K562 (cell line): ENCODE measurements at regions not wholly inside any gene's neighbourhood (a gene's known extent, or its start where the extent isn't known, plus 50 kb on each side); places are given as distances from the start of the nearest gene placed in this dataset.
A peak's percentile ranks its signal among the peaks of the same experiment; 100 is the strongest.

ENCODE experiments used
- ATAC-seq: fragments of 200-7000 bp; cut with Tn5 transposase; 3 replicates; pipeline ENCODE4 v1.9.1; 2020; ENCODE audit warnings: moderate library complexity
- BruUV-seq: library from RNA; stranded (reverse); fragments of 400-500 nt; replicated peaks from 2 replicates; lab custom pipeline; 2021; lab: Mats Ljungman, UMichigan
- CTCF ChIA-PET: fragments of 300-600 bp; formaldehyde crosslinking; extraction: SDS; loops from one replicate; lab custom pipeline; 2021; ENCODE audit warnings: low intra/inter-chr PET ratio; lab: Yijun Ruan, JAX
- POLR2A ChIA-PET: fragments of 300-600, 350-650 bp; sonication (Branson Sonifier 250); formaldehyde crosslinking; extraction: SDS; loops from one replicate; lab custom pipeline; 2021; ENCODE audit warnings: antibody characterized with exemption, inconsistent platforms; lab: Yijun Ruan, JAX
- DNase-seq, 4 experiments: peaks; one replicate each; pipeline versions ENCODE4 v3.0.0 to v3.0.0-alpha.2; 2011 to 2018; ENCODE audit warnings: low spot score in 3 of 4, mixed read lengths in 3 of 4; ENCODE audit errors: extremely low read depth in 1 of 4
- FAIRE-seq: peaks from 2 replicates; lab custom pipeline; 2011; peaks lifted over from hg19 to GRCh38; lab: Jason Lieb, UNC
- H2AFZ ChIP-seq: 2 replicates; pipeline ENCODE4 v1.6.0; 2011; ENCODE audit warnings: low read depth, low read length, control low read depth, inconsistent platforms
- H3K27ac ChIP-seq: fragments of 200-600 bp; 3 replicates; pipeline ENCODE4 v1.8.0; 2011; ENCODE audit warnings: low read depth, mild to moderate bottlenecking, control low read depth, inconsistent platforms, low read length, moderate library complexity, mixed read lengths; ENCODE audit errors: extremely low read depth
- H3K27me3 ChIP-seq, 2 experiments: fragments of 300-600 bp in 1 of 2; 2 replicates in 1 of 2; 3 replicates in 1 of 2; pipeline versions ENCODE4 v1.6.0 to v1.8.0; 2011; ENCODE audit warnings: inconsistent platforms in 2 of 2, low read length in 2 of 2, mild to moderate bottlenecking in 1 of 2, mixed read lengths in 1 of 2, moderate library complexity in 1 of 2; ENCODE audit not compliant: control insufficient read depth in 2 of 2, insufficient read depth in 2 of 2
- H3K36me3 ChIP-seq: fragments of 300-600 bp; 3 replicates; pipeline ENCODE4 v1.8.0; 2011; ENCODE audit warnings: mild to moderate bottlenecking, low read length, inconsistent platforms; ENCODE audit not compliant: control insufficient read depth, insufficient read depth
- H3K4me1 ChIP-seq, 2 experiments: fragments of 200-600 bp in 1 of 2; replicated peaks in 1 of 2; 2 replicates in 1 of 2; 3 replicates in 1 of 2; pipeline versions ENCODE4 v1.5.1 to v1.8.0; 2011; ENCODE audit warnings: inconsistent platforms in 2 of 2, low read length in 2 of 2, mild to moderate bottlenecking in 1 of 2, mixed read lengths in 1 of 2, moderate library complexity in 1 of 2; ENCODE audit not compliant: control insufficient read depth in 2 of 2, insufficient read depth in 2 of 2
- H3K4me2 ChIP-seq: 2 replicates; pipeline ENCODE4 v1.6.1; 2011; ENCODE audit warnings: low read length, control low read depth, inconsistent platforms, mixed read lengths; ENCODE audit not compliant: insufficient read depth
- H3K4me3 ChIP-seq: fragments of 200-600 bp; sonication (generic), shearing (Covaris generic); 2 replicates; pipeline ENCODE4 v1.5.1; 2016; ENCODE audit warnings: control low read depth, inconsistent platforms
- H3K79me2 ChIP-seq: fragments of 200-600 bp; 3 replicates; pipeline ENCODE4 v1.8.0; 2011; ENCODE audit warnings: low read length, inconsistent platforms; ENCODE audit not compliant: control insufficient read depth, insufficient read depth
- H3K9ac ChIP-seq, 2 experiments: 2 replicates each; pipeline versions ENCODE4 v1.6.0 to v1.6.1; 2011; ENCODE audit warnings: low read depth in 2 of 2, low read length in 2 of 2, control low read depth in 1 of 2, inconsistent platforms in 1 of 2, mild to moderate bottlenecking in 1 of 2, mixed read lengths in 1 of 2; ENCODE audit not compliant: insufficient read depth in 1 of 2
- H3K9me1 ChIP-seq: one replicate; pipeline ENCODE4 v1.6.0; 2011; ENCODE audit warnings: inconsistent platforms, mild to moderate bottlenecking, low read length, moderate library complexity; ENCODE audit not compliant: control insufficient read depth, insufficient read depth
- H3K9me3 ChIP-seq: replicated peaks from 2 replicates; pipeline ENCODE4 v1.5.1; 2011; ENCODE audit warnings: low read depth, low read length, inconsistent platforms; ENCODE audit not compliant: control insufficient read depth, insufficient read depth
- H4K20me1 ChIP-seq: replicated peaks from 2 replicates; pipeline ENCODE4 v1.6.1; 2011; ENCODE audit warnings: low read length, inconsistent platforms, mixed read lengths; ENCODE audit not compliant: control insufficient read depth, insufficient read depth
- ARID1B ChIP-seq: fragments of 450-650 bp; IDR thresholded peaks from 2 replicates; pipeline ENCODE4 v1.6.1; 2016; ENCODE audit warnings: antibody characterized with exemption, mild to moderate bottlenecking, inconsistent platforms
- CREB1 ChIP-seq, 2 experiments: sonication (generic) in 1 of 2; formaldehyde crosslinking in 1 of 2; IDR thresholded peaks; 2 replicates each; pipeline versions ENCODE4 v1.6.1 to v1.8.0; 2012 to 2022; ENCODE audit warnings: inconsistent platforms in 1 of 2, mild to moderate bottlenecking in 1 of 2, missing genetic modification reagents in 1 of 2, moderate library complexity in 1 of 2
- FOSL1 ChIP-seq: fragments of 200-800 bp; sonication (Bioruptor generic); conservative IDR thresholded peaks from 2 replicates; pipeline ENCODE4 v1.6.1; 2016; ENCODE audit warnings: missing genetic modification characterization, missing compliant biosample characterization
- GABPA ChIP-seq: fragments of 200-800 bp; sonication (Bioruptor generic); conservative IDR thresholded peaks from 2 replicates; pipeline ENCODE4 v1.6.1; 2016; ENCODE audit warnings: low read depth, missing genetic modification characterization, missing compliant biosample characterization
- GTF2E2 ChIP-seq: fragments of 200-800 bp; sonication (Bioruptor generic); IDR thresholded peaks from 2 replicates; pipeline ENCODE4 v1.6.1; 2016; ENCODE audit warnings: missing genetic modification characterization, missing compliant biosample characterization
- NFIC ChIP-seq: fragments of 450-650 bp; IDR thresholded peaks from 2 replicates; pipeline ENCODE4 v1.6.1; 2017; ENCODE audit warnings: mild to moderate bottlenecking, inconsistent platforms
- NFIX ChIP-seq: fragments of 250-450 bp; sonication (Bioruptor Pico); IDR thresholded peaks from 2 replicates; pipeline ENCODE4 v1.4.0; 2020; ENCODE audit warnings: low read depth, mild to moderate bottlenecking, moderate library complexity
- POLR2AphosphoS5 ChIP-seq: IDR thresholded peaks from 2 replicates; pipeline ENCODE4 v1.6.1; 2011; ENCODE audit warnings: mild to moderate bottlenecking, low read depth, low read length, moderate library complexity; ENCODE audit not compliant: control insufficient read depth, insufficient read depth
- POLR2H ChIP-seq: IDR thresholded peaks from 2 replicates; pipeline ENCODE4 v1.6.1; 2016; ENCODE audit warnings: missing genetic modification characterization, low read depth, mild to moderate bottlenecking, control low read depth, missing compliant biosample characterization, moderate library complexity
- SRSF1 ChIP-seq: fragments of 200-400 bp; formaldehyde crosslinking; IDR thresholded peaks from 2 replicates; pipeline ENCODE4 v1.6.1; 2017; ENCODE audit warnings: mild to moderate bottlenecking, low read depth, low read length, moderate library complexity
- XRCC4 ChIP-seq: IDR thresholded peaks from one replicate; pipeline ENCODE4 v1.6.1; 2011; ENCODE audit not compliant: insufficient read depth, insufficient read length; ENCODE audit errors: extremely low read depth
- XRCC5 ChIP-seq: fragments of 200-400 bp; formaldehyde crosslinking; IDR thresholded peaks from 2 replicates; pipeline ENCODE4 v1.6.1; 2017; ENCODE audit warnings: low read depth, mild to moderate bottlenecking, low read length
- WGBS: fragments of 100-300 bp; shearing (Covaris generic); methylation state at CpG from one replicate; pipeline ENCODE4 v1.1.6; 2016; ENCODE audit warnings: low coverage, mixed read lengths; ENCODE audit not compliant: insufficient coverage; ENCODE audit errors: missing lambda C conversion rate; 5-methylcytosine and 5-hydroxymethylcytosine counted together
- in situ Hi-C: fragments of 300-500 bp; cut with MboI; formaldehyde crosslinking; loops from 4 replicates; pipeline ENCODE4 v1.15.0; 2018; ENCODE audit warnings: inconsistent platforms, mixed read lengths
- intact Hi-C: fragments of 100-400 bp; cut with micrococcal nuclease; formaldehyde crosslinking; loops from 2 replicates; pipeline ENCODE4 v1.14.2; 2022
- TF ChIP-seq, protein P1 (sequence below): fragments of 250-450 bp; sonication (Bioruptor Pico); IDR thresholded peaks from 2 replicates; pipeline ENCODE4 v1.5.0; 2021
- TF ChIP-seq, protein P2 (sequence below): sonication (generic); formaldehyde crosslinking; IDR thresholded peaks from 2 replicates; pipeline ENCODE4 v1.8.0; 2023; ENCODE audit warnings: mild to moderate bottlenecking, missing genetic modification reagents

DNA sequence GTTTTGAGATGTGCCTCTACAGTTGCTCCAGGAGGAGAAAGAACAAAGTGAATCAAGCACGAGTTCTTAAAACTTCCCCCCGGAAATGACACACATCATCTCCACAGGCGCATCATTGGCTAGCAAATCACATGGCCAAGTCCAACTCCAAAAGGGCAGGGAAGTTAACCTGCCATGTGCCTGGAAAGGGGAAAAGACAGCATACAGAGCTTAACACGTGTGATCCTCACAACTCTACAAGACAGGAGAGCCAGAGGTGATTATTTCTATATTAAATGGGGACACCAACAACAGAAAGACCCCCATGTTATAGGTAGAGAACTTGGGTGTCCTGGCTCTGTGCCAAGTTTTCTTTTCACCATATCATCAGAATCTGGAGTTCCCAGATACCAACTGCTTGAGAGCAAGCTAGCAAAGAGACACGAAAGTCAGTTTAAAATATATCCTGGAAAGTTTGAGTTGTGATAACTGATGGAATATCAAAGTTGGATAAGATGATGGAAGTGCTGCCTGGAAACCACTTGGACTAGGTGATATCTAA is 871.1 kb downstream of the UQCRFS1 start:
- Histone ChIP-seq H3K4me2 (no peak overlapping the region), H3K9ac (no peak overlapping the region), H3K36me3 (no peaks in the 10 kb centered on the region), H3K9me1 (no peaks in the 10 kb centered on the region), H3K27me3 (peaks cover 0 to 3% of the 10 kb centered on the region in 2 experiments; a peak in 1 of 5 replicates), H3K4me3 (no peak overlapping the region), H3K4me1 (no peaks in the 10 kb centered on the region), H3K27ac (no peak overlapping the region), H4K20me1 (no peaks in the 10 kb centered on the region), H3K79me2 (no peaks in the 10 kb centered on the region), H3K9me3 (no peaks in the 10 kb centered on the region), H2AFZ (no peak overlapping the region)
- intact Hi-C loops: loop anchor here (10.0 kb wide), 1 partner anchor 373 kb away; no protein-coding TSS in a partner anchor
- BruUV-seq: no TSS peak
- TF ChIP-seq FOSL1 (no peak), POLR2H (tag) (no peak), XRCC5 (no peak), NFIC (peak; percentile 93), GTF2E2 (tag) (no peak), NFIX (peak; percentile 94), XRCC4 (no peak), CREB1 (IDR thresholded peaks at IDR 0.05) (no peak), CREB1 (CRISPR knock-in tag; IDR thresholded peaks at IDR 0.05) (no peak), POLR2AphosphoS5 (no peak), ARID1B (no peak), SRSF1 (no peak), GABPA (tag) (no peak)
- TF ChIP-seq, protein P1, sequence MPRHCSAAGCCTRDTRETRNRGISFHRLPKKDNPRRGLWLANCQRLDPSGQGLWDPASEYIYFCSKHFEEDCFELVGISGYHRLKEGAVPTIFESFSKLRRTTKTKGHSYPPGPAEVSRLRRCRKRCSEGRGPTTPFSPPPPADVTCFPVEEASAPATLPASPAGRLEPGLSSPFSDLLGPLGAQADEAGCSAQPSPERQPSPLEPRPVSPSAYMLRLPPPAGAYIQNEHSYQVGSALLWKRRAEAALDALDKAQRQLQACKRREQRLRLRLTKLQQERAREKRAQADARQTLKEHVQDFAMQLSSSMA (CRISPR knock-in tag): no peak
- TF ChIP-seq, protein P2, sequence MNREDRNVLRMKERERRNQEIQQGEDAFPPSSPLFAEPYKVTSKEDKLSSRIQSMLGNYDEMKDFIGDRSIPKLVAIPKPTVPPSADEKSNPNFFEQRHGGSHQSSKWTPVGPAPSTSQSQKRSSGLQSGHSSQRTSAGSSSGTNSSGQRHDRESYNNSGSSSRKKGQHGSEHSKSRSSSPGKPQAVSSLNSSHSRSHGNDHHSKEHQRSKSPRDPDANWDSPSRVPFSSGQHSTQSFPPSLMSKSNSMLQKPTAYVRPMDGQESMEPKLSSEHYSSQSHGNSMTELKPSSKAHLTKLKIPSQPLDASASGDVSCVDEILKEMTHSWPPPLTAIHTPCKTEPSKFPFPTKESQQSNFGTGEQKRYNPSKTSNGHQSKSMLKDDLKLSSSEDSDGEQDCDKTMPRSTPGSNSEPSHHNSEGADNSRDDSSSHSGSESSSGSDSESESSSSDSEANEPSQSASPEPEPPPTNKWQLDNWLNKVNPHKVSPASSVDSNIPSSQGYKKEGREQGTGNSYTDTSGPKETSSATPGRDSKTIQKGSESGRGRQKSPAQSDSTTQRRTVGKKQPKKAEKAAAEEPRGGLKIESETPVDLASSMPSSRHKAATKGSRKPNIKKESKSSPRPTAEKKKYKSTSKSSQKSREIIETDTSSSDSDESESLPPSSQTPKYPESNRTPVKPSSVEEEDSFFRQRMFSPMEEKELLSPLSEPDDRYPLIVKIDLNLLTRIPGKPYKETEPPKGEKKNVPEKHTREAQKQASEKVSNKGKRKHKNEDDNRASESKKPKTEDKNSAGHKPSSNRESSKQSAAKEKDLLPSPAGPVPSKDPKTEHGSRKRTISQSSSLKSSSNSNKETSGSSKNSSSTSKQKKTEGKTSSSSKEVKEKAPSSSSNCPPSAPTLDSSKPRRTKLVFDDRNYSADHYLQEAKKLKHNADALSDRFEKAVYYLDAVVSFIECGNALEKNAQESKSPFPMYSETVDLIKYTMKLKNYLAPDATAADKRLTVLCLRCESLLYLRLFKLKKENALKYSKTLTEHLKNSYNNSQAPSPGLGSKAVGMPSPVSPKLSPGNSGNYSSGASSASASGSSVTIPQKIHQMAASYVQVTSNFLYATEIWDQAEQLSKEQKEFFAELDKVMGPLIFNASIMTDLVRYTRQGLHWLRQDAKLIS (CRISPR knock-in tag): no peak
- ATAC-seq (no peak), FAIRE-seq (no peak), DNase-seq (no peak)
- 2% methylated on average over 5 of the region's 5 CpGs for WGBS
- in situ Hi-C loops: no loop called here
- CTCF ChIA-PET: no interaction called here
- POLR2A ChIA-PET: interaction anchor here (0.6 to 0.7 kb wide), 2 partner anchors 14 to 466 kb away, joined by 3 to 4 read pairs; no protein-coding TSS in a partner anchor
